ENCODE measurements at regions not wholly inside any gene's neighbourhood (a gene's known extent, or its start where the extent isn't known, plus 50 kb on each side); places are given as distances from the start of the nearest gene placed in this dataset.
A peak's percentile ranks its signal among the peaks of the same experiment; 100 is the strongest.

- ChIA-PET POLR2A (no interaction called here), CTCF (ENCODE audit: low intra/inter-chr PET ratio, low total read pairs) (no interaction called here)
- no peak for DNase-seq (ENCODE audit: low spot score)
- ATAC-seq: no peak
- no peak overlapping the region for H3K4me3 ChIP-seq (replicated peaks in 1 of 3; ENCODE audit: insufficient read depth in 1 of 3, low read depth in 2 of 3, low read length in 3 of 3)
- in situ Hi-C loops (cut with HindIII; ENCODE audit: extremely low pct_ligation_motif_present, low pct_unique_long_range_greater_than_20kb) (no loop called here), intact Hi-C loops (cut with micrococcal nuclease; ENCODE audit: unreplicated experiment) (no loop called here)
- H3K79me2 ChIP-seq (ENCODE audit: insufficient read depth, low read length): no peaks in the 10 kb centered on the region
- H3K27me3 ChIP-seq (ENCODE audit: control insufficient read depth in 1 of 2, insufficient read depth in 2 of 2, low read length in 2 of 2): no peaks in the 10 kb centered on the region
- TF ChIP-seq CREB1 (IDR thresholded peaks at IDR 0.05) (peak; percentile 60), CREB1 (CRISPR knock-in tag; IDR thresholded peaks at IDR 0.05) (no peak), CCAR2 (optimal IDR thresholded peaks at IDR 0.05; ENCODE audit: low read depth, low read length) (no peak)
- no peaks in the 10 kb centered on the region for H3K4me1 ChIP-seq (ENCODE audit: insufficient read depth, low read length)
- WGBS (ENCODE audit: low lambda C conversion rate): 21% methylated on average over 4 of the region's 4 CpGs
- H2AFZ ChIP-seq (ENCODE audit: low read length): no peak overlapping the region
- peaks cover 35% of the 10 kb centered on the region for H3K9me3 ChIP-seq (ENCODE audit: low read length)
- no peak overlapping the region for H3K27ac ChIP-seq (ENCODE audit: extremely low read length, insufficient read depth, low read length)
- no peaks in the 10 kb centered on the region for H4K20me1 ChIP-seq (ENCODE audit: insufficient read depth, low read length)
- no peak overlapping the region for H3K4me2 ChIP-seq (ENCODE audit: low read depth, low read length)
- BruUV-seq (replicated peaks): no TSS peak
- H3K36me3 ChIP-seq (replicated peaks in 1 of 2; ENCODE audit: control insufficient read depth in 1 of 2, insufficient read depth in 2 of 2, low read length in 2 of 2): no peaks in the 10 kb centered on the region
- no peak overlapping the region for H3K9ac ChIP-seq (ENCODE audit: insufficient read depth, low read depth, low read length)
- FAIRE-seq: no peak
Observed at GRCh38 chr4:11790230-11790629, 361.5 kb upstream of the HS3ST1 start.

DNA sequence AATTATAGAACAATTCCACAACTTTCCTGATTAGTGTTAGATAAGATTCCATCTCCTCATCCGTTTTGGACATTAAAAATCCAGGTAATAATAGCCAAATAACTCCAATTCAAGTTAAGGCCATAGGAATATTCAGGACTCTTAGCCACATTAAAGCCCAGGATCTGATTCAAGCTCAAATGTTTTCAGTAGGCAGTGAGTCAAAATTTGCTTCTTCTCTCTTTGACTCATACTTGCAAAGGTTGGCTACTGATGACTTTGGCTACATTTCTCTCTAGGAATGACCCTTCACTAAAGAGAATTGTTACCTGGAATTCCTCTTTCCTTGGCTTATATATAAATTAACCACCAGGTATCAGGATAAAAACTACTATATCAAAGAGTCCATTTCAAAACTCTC is 354.9 kb upstream of the HS3ST1 start:
- TF ChIP-seq, protein P1, sequence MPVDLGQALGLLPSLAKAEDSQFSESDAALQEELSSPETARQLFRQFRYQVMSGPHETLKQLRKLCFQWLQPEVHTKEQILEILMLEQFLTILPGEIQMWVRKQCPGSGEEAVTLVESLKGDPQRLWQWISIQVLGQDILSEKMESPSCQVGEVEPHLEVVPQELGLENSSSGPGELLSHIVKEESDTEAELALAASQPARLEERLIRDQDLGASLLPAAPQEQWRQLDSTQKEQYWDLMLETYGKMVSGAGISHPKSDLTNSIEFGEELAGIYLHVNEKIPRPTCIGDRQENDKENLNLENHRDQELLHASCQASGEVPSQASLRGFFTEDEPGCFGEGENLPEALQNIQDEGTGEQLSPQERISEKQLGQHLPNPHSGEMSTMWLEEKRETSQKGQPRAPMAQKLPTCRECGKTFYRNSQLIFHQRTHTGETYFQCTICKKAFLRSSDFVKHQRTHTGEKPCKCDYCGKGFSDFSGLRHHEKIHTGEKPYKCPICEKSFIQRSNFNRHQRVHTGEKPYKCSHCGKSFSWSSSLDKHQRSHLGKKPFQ (CRISPR knock-in tag; IDR thresholded peaks at IDR 0.05; ENCODE audit: insufficient replicate concordance): no peak
- TF ChIP-seq ZNF451 (CRISPR knock-in tag; IDR thresholded peaks at IDR 0.05) (no peak), ZNF766 (CRISPR knock-in tag; IDR thresholded peaks at IDR 0.05; ENCODE audit: borderline replicate concordance) (no peak)
- Histone ChIP-seq H3K27ac (ENCODE audit: extremely low read length, insufficient read depth, low read length) (no peak overlapping the region), H2AFZ (ENCODE audit: low read length) (no peak overlapping the region), H3K4me1 (ENCODE audit: insufficient read depth, low read length) (no peaks in the 10 kb centered on the region), H3K27me3 (ENCODE audit: control insufficient read depth in 1 of 2, insufficient read depth in 2 of 2, low read length in 2 of 2) (no peaks in the 10 kb centered on the region), H3K9ac (ENCODE audit: insufficient read depth, low read depth, low read length) (no peak overlapping the region), H3K36me3 (replicated peaks in 1 of 2; ENCODE audit: control insufficient read depth in 1 of 2, insufficient read depth in 2 of 2, low read length in 2 of 2) (no peaks in the 10 kb centered on the region), H3K79me2 (ENCODE audit: insufficient read depth, low read length) (no peaks in the 10 kb centered on the region), H3K9me3 (ENCODE audit: low read length) (peaks cover 58% of the 10 kb centered on the region), H4K20me1 (ENCODE audit: insufficient read depth, low read length) (no peaks in the 10 kb centered on the region), H3K4me3 (replicated peaks in 1 of 3; ENCODE audit: insufficient read depth in 1 of 3, low read depth in 2 of 3, low read length in 3 of 3) (no peak overlapping the region), H3K4me2 (ENCODE audit: low read depth, low read length) (no peak overlapping the region)
- intact Hi-C loops (cut with micrococcal nuclease; ENCODE audit: unreplicated experiment): no loop called here
- ChIA-PET CTCF (ENCODE audit: low intra/inter-chr PET ratio, low total read pairs) (no interaction called here), POLR2A (no interaction called here)
- ATAC-seq (no peak), FAIRE-seq (no peak), DNase-seq (ENCODE audit: low spot score) (no peak)
- in situ Hi-C loops (cut with HindIII; ENCODE audit: extremely low pct_ligation_motif_present, low pct_unique_long_range_greater_than_20kb): no loop called here
- BruUV-seq (replicated peaks): no TSS peak
- WGBS (ENCODE audit: low lambda C conversion rate): 0% methylated on average over 1 of the region's 1 CpG

All from HepG2 (cell line).